MG63 (cell line): ENCODE measurements at regions not wholly inside any gene's neighbourhood (a gene's known extent, or its start where the extent isn't known, plus 50 kb on each side); places are given as distances from the start of the nearest gene placed in this dataset.

Experiments
- DNase-seq: peaks from one replicate; pipeline ENCODE4 v3.0.0-alpha.2; 2020
- H3K27me3 ChIP-seq: fragments of 250-450 bp; sonication (Bioruptor Pico); 2 replicates; pipeline ENCODE4 v1.5.1; 2020; ENCODE audit warnings: mild to moderate bottlenecking, moderate library complexity
- H3K36me3 ChIP-seq: fragments of 250-450 bp; sonication (Bioruptor Pico); 2 replicates; pipeline ENCODE4 v1.5.1; 2020; ENCODE audit warnings: mild to moderate bottlenecking, moderate library complexity
- H3K4me3 ChIP-seq: fragments of 250-450 bp; sonication (Bioruptor Pico); 2 replicates; pipeline ENCODE4 v1.5.1; 2020; ENCODE audit warnings: mild to moderate bottlenecking, moderate library complexity
- H3K9me3 ChIP-seq: fragments of 250-450 bp; sonication (Bioruptor Pico); 2 replicates; pipeline ENCODE4 v1.5.1; 2020; ENCODE audit warnings: mild to moderate bottlenecking, moderate library complexity

- peak; percentile 18 for DNase-seq
- H3K4me3 ChIP-seq = no peak overlapping the region
- H3K27me3 ChIP-seq = no peaks in the 10 kb centered on the region
- H3K36me3 ChIP-seq = no peaks in the 10 kb centered on the region
- H3K9me3 ChIP-seq = peaks cover 7% of the 10 kb centered on the region
Observed at GRCh38 chr5:96096724-96097123, 135.1 kb upstream of the ELL2 start.

- no peak for DNase-seq
- Histone ChIP-seq H3K4me3 (no peak overlapping the region), H3K36me3 (no peaks in the 10 kb centered on the region), H3K9me3 (peaks cover 7% of the 10 kb centered on the region), H3K27me3 (no peaks in the 10 kb centered on the region)
Observed at GRCh38 chr5:96094904-96095303, 133.3 kb upstream of the ELL2 start.

GRCh38 chr5:96093890-96094381 lies 132.3 kb upstream of the ELL2 start:
- no peak for DNase-seq
- Histone ChIP-seq H3K4me3 (no peak overlapping the region), H3K9me3 (peaks cover 7% of the 10 kb centered on the region), H3K36me3 (no peaks in the 10 kb centered on the region), H3K27me3 (no peaks in the 10 kb centered on the region)

- Histone ChIP-seq H3K36me3 (no peaks in the 10 kb centered on the region), H3K9me3 (peaks cover 3% of the 10 kb centered on the region), H3K27me3 (no peaks in the 10 kb centered on the region), H3K4me3 (no peak overlapping the region)
- DNase-seq = no peak
Observed at GRCh38 chr5:96093340-96093739, 131.7 kb upstream of the ELL2 start.

GRCh38 chr5:96091874-96092273 lies 130.2 kb upstream of the ELL2 start:
- no peak for DNase-seq
- Histone ChIP-seq H3K4me3 (no peak overlapping the region), H3K9me3 (no peaks in the 10 kb centered on the region), H3K36me3 (no peaks in the 10 kb centered on the region), H3K27me3 (no peaks in the 10 kb centered on the region)

GRCh38 chr5:96090215-96090614 lies 128.6 kb upstream of the ELL2 start:
- no peak for DNase-seq
- no peaks in the 10 kb centered on the region for H3K27me3 ChIP-seq
- no peak overlapping the region for H3K4me3 ChIP-seq
- H3K36me3 ChIP-seq = no peaks in the 10 kb centered on the region
- H3K9me3 ChIP-seq = no peaks in the 10 kb centered on the region

- Histone ChIP-seq H3K4me3 (no peak overlapping the region), H3K36me3 (no peaks in the 10 kb centered on the region), H3K9me3 (no peaks in the 10 kb centered on the region), H3K27me3 (no peaks in the 10 kb centered on the region)
- DNase-seq = no peak
Observed at GRCh38 chr5:96088706-96089498, 127.3 kb upstream of the ELL2 start.

GRCh38 chr5:96087939-96088338 lies 126.3 kb upstream of the ELL2 start:
- Histone ChIP-seq H3K9me3 (no peaks in the 10 kb centered on the region), H3K27me3 (no peaks in the 10 kb centered on the region), H3K4me3 (no peak overlapping the region), H3K36me3 (no peaks in the 10 kb centered on the region)
- DNase-seq = no peak

- Histone ChIP-seq H3K36me3 (no peaks in the 10 kb centered on the region), H3K9me3 (no peaks in the 10 kb centered on the region), H3K4me3 (no peak overlapping the region), H3K27me3 (no peaks in the 10 kb centered on the region)
- no peak for DNase-seq
Observed at GRCh38 chr5:96084874-96085506, 123.3 kb upstream of the ELL2 start.

GRCh38 chr5:96083361-96083881 lies 121.8 kb upstream of the ELL2 start:
- H3K27me3 ChIP-seq = no peaks in the 10 kb centered on the region
- DNase-seq = no peak
- H3K36me3 ChIP-seq = no peaks in the 10 kb centered on the region
- no peaks in the 10 kb centered on the region for H3K9me3 ChIP-seq
- no peak overlapping the region for H3K4me3 ChIP-seq

GRCh38 chr5:96081276-96081858 lies 119.7 kb upstream of the ELL2 start:
- H3K4me3 ChIP-seq = no peak overlapping the region
- H3K27me3 ChIP-seq = no peaks in the 10 kb centered on the region
- no peak for DNase-seq
- no peaks in the 10 kb centered on the region for H3K9me3 ChIP-seq
- no peaks in the 10 kb centered on the region for H3K36me3 ChIP-seq

GRCh38 chr5:96080557-96080956 lies 118.9 kb upstream of the ELL2 start:
- Histone ChIP-seq H3K27me3 (no peaks in the 10 kb centered on the region), H3K4me3 (no peak overlapping the region), H3K9me3 (no peaks in the 10 kb centered on the region), H3K36me3 (no peaks in the 10 kb centered on the region)
- peak; percentile 41 for DNase-seq

GRCh38 chr5:96079962-96080361 lies 118.3 kb upstream of the ELL2 start:
- H3K4me3 ChIP-seq = no peak overlapping the region
- H3K36me3 ChIP-seq = no peaks in the 10 kb centered on the region
- no peaks in the 10 kb centered on the region for H3K27me3 ChIP-seq
- DNase-seq = no peak
- no peaks in the 10 kb centered on the region for H3K9me3 ChIP-seq

GRCh38 chr5:96079075-96079474 lies 117.4 kb upstream of the ELL2 start:
- Histone ChIP-seq H3K9me3 (no peaks in the 10 kb centered on the region), H3K36me3 (no peaks in the 10 kb centered on the region), H3K4me3 (no peak overlapping the region), H3K27me3 (no peaks in the 10 kb centered on the region)
- peak; percentile 69 for DNase-seq

GRCh38 chr5:96076451-96076850 lies 114.8 kb upstream of the ELL2 start:
- no peaks in the 10 kb centered on the region for H3K9me3 ChIP-seq
- H3K4me3 ChIP-seq = no peak overlapping the region
- H3K27me3 ChIP-seq = no peaks in the 10 kb centered on the region
- no peaks in the 10 kb centered on the region for H3K36me3 ChIP-seq
- DNase-seq = no peak

GRCh38 chr5:96075579-96076289 lies 114.1 kb upstream of the ELL2 start:
- Histone ChIP-seq H3K36me3 (no peaks in the 10 kb centered on the region), H3K27me3 (no peaks in the 10 kb centered on the region), H3K4me3 (no peak overlapping the region), H3K9me3 (no peaks in the 10 kb centered on the region)
- no peak for DNase-seq

- Histone ChIP-seq H3K36me3 (no peaks in the 10 kb centered on the region), H3K27me3 (no peaks in the 10 kb centered on the region), H3K9me3 (no peaks in the 10 kb centered on the region), H3K4me3 (no peak overlapping the region)
- DNase-seq = no peak
Observed at GRCh38 chr5:96074870-96075269, 113.2 kb upstream of the ELL2 start.
